Adipocyte (in vitro differentiated cells): ENCODE measurements at regions not wholly inside any gene's neighbourhood (a gene's known extent, or its start where the extent isn't known, plus 50 kb on each side); places are given as distances from the start of the nearest gene placed in this dataset.

Experiments
- DNase-seq: peaks from one replicate; pipeline ENCODE4 v3.0.0-alpha.2; 2015; ENCODE audit warnings: low read depth
- H3K27me3 ChIP-seq: replicated peaks from 2 replicates; pipeline ENCODE4 v1.7.0; 2013; ENCODE audit warnings: mild to moderate bottlenecking, low read length, moderate library complexity; ENCODE audit not compliant: control insufficient read depth, insufficient read depth
- H3K36me3 ChIP-seq: 2 replicates; pipeline ENCODE4 v1.7.0; 2013; ENCODE audit warnings: low read length, mild to moderate bottlenecking, moderate library complexity; ENCODE audit not compliant: control insufficient read depth, insufficient read depth, severe bottlenecking
- H3K4me1 ChIP-seq: 2 replicates; pipeline ENCODE4 v1.7.0; 2013; ENCODE audit warnings: mild to moderate bottlenecking, low read length, moderate library complexity; ENCODE audit not compliant: control insufficient read depth, insufficient read depth
- H3K4me3 ChIP-seq: 2 replicates; pipeline ENCODE4 v1.7.0; 2013; ENCODE audit warnings: mild to moderate bottlenecking, low read length, moderate library complexity
- H3K9ac ChIP-seq: 2 replicates; pipeline ENCODE4 v1.7.0; 2013; ENCODE audit warnings: mild to moderate bottlenecking, low read length, moderate library complexity
- H3K9me3 ChIP-seq: 2 replicates; pipeline ENCODE4 v1.7.0; 2013; ENCODE audit warnings: mild to moderate bottlenecking, low read length, moderate library complexity; ENCODE audit not compliant: control insufficient read depth

- no peak overlapping the region for H3K9ac ChIP-seq
- H3K27me3 ChIP-seq, result no peaks in the 10 kb centered on the region
- peaks cover 24% of the 10 kb centered on the region for H3K4me1 ChIP-seq
- H3K9me3 ChIP-seq, result no peaks in the 10 kb centered on the region
- no peaks in the 10 kb centered on the region for H3K36me3 ChIP-seq
- H3K4me3 ChIP-seq, result no peak overlapping the region
- DNase-seq, result no peak
Measured at GRCh38 chr3:34219556-34219955, 421.1 kb downstream of the PDCD6IP start.

GRCh38 chr3:34225821-34226366 lies 427.5 kb downstream of the PDCD6IP start:
- Histone ChIP-seq H3K36me3 (no peaks in the 10 kb centered on the region), H3K9ac (no peak overlapping the region), H3K4me3 (no peak overlapping the region), H3K4me1 (no peaks in the 10 kb centered on the region), H3K27me3 (no peaks in the 10 kb centered on the region), H3K9me3 (no peaks in the 10 kb centered on the region)
- DNase-seq, result no peak

- no peak for DNase-seq
- Histone ChIP-seq H3K27me3 (no peaks in the 10 kb centered on the region), H3K9me3 (no peaks in the 10 kb centered on the region), H3K4me1 (no peaks in the 10 kb centered on the region), H3K36me3 (no peaks in the 10 kb centered on the region), H3K9ac (no peak overlapping the region), H3K4me3 (no peak overlapping the region)
Measured at GRCh38 chr3:34229876-34230275, 431.4 kb downstream of the PDCD6IP start.

DNA sequence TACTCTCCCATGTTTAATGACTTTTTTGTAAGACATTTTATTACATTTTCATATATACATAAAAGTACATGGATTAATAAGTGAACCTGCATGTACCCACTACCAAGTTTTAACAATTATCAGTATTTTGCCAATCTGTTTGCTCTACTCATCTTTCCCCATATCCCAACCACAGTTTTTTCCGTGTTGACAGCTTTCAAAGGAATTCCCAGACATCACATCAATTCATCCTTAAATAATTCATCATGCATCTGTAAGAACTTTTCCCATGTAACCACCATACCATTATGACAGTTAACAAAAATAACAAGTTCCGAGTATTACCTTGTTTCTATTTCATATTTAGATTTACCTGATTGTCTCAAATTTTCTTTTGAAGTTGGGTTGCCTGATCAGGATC lies 436.7 kb downstream of the PDCD6IP start:
- Histone ChIP-seq H3K4me3 (no peak overlapping the region), H3K4me1 (no peaks in the 10 kb centered on the region), H3K36me3 (no peaks in the 10 kb centered on the region), H3K9ac (no peak overlapping the region), H3K9me3 (no peaks in the 10 kb centered on the region), H3K27me3 (peaks cover 5% of the 10 kb centered on the region)
- no peak for DNase-seq

- H3K27me3 ChIP-seq, result peaks cover 5% of the 10 kb centered on the region
- peak; percentile 28 for DNase-seq
- H3K9ac ChIP-seq, result no peak overlapping the region
- no peaks in the 10 kb centered on the region for H3K4me1 ChIP-seq
- H3K36me3 ChIP-seq, result no peaks in the 10 kb centered on the region
- H3K9me3 ChIP-seq, result no peaks in the 10 kb centered on the region
- no peak overlapping the region for H3K4me3 ChIP-seq
Measured at GRCh38 chr3:34237946-34238345, 439.5 kb downstream of the PDCD6IP start.

DNA sequence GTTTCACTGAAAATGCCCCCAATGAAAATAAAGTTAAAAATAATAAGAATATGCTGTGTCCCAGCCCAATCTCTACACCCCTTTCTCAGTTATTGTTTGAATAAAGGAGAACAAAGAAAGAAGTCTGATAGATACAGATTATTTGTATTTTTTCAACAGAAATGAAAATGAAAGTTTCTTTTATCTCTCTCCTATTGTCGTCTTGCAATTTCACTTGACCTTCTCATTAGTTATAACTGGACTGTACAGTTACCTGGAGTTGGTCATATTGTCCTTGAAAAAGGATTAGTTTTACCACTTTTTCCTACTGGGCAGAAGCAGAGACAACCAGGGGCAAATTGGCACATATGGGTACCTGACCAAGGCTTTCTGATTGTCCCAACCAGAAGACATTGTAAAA lies 440.0 kb downstream of the PDCD6IP start:
- Histone ChIP-seq H3K27me3 (peaks cover 5% of the 10 kb centered on the region), H3K9me3 (no peaks in the 10 kb centered on the region), H3K36me3 (no peaks in the 10 kb centered on the region), H3K4me3 (no peak overlapping the region), H3K9ac (no peak overlapping the region), H3K4me1 (no peaks in the 10 kb centered on the region)
- no peak for DNase-seq

GRCh38 chr3:34239287-34239686 lies 440.9 kb downstream of the PDCD6IP start:
- Histone ChIP-seq H3K9me3 (no peaks in the 10 kb centered on the region), H3K9ac (no peak overlapping the region), H3K36me3 (no peaks in the 10 kb centered on the region), H3K27me3 (peaks cover 5% of the 10 kb centered on the region), H3K4me3 (no peak overlapping the region), H3K4me1 (no peaks in the 10 kb centered on the region)
- no peak for DNase-seq

- DNase-seq, result no peak
- Histone ChIP-seq H3K36me3 (no peaks in the 10 kb centered on the region), H3K4me1 (no peaks in the 10 kb centered on the region), H3K27me3 (peaks cover 5% of the 10 kb centered on the region), H3K9me3 (no peaks in the 10 kb centered on the region), H3K9ac (no peak overlapping the region), H3K4me3 (no peak overlapping the region)
Measured at GRCh38 chr3:34239875-34240274, 441.4 kb downstream of the PDCD6IP start.

DNA sequence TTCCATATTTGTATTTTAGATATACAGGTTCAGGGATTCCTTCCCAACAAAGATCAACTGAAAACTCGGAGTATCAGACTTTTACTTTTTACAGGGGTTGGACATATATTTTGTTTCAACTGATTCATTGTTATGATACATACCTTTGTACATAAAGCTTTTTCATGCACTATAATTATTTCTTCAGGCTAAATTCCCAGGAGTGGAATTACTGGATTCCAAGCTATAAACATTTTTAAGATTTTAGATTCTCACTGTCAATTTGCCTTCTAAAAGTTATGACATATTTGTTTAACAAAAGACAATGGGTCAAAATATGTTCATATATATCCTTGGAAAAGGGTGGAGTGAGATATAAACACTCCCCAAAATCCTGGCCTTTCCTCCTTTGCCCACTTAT lies 449.0 kb downstream of the PDCD6IP start:
- no peak overlapping the region for H3K4me3 ChIP-seq
- no peaks in the 10 kb centered on the region for H3K4me1 ChIP-seq
- no peak for DNase-seq
- peaks cover 6% of the 10 kb centered on the region for H3K9me3 ChIP-seq
- no peaks in the 10 kb centered on the region for H3K27me3 ChIP-seq
- H3K9ac ChIP-seq, result no peak overlapping the region
- H3K36me3 ChIP-seq, result no peaks in the 10 kb centered on the region

- Histone ChIP-seq H3K36me3 (no peaks in the 10 kb centered on the region), H3K27me3 (no peaks in the 10 kb centered on the region), H3K4me1 (no peaks in the 10 kb centered on the region), H3K9me3 (peaks cover 6% of the 10 kb centered on the region), H3K4me3 (no peak overlapping the region), H3K9ac (no peak overlapping the region)
- DNase-seq, result no peak
Measured at GRCh38 chr3:34248352-34248751, 449.9 kb downstream of the PDCD6IP start.

DNA sequence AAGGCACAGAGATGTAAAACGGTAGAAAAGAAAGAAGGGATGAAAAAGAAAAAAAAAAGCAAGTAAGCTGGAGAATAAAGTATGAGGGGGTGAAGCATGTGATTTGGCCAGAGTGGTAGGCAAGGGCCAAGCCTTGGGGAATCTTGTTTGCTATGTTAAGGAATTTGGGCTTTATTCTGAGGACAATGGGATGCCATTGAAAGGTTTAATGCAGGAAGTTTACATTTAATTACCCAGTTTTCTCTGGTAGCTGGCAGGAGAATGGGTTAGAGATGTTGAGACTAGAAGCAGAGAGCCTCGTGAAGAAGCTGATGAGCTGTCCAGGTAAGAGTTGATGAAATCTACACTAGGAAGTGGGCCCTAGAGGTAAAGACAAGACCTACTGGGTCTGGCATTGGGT lies 455.9 kb downstream of the PDCD6IP start:
- DNase-seq, result no peak
- no peaks in the 10 kb centered on the region for H3K9me3 ChIP-seq
- no peaks in the 10 kb centered on the region for H3K4me1 ChIP-seq
- H3K4me3 ChIP-seq, result no peak overlapping the region
- peaks cover 4% of the 10 kb centered on the region for H3K27me3 ChIP-seq
- H3K36me3 ChIP-seq, result no peaks in the 10 kb centered on the region
- H3K9ac ChIP-seq, result no peak overlapping the region

DNA sequence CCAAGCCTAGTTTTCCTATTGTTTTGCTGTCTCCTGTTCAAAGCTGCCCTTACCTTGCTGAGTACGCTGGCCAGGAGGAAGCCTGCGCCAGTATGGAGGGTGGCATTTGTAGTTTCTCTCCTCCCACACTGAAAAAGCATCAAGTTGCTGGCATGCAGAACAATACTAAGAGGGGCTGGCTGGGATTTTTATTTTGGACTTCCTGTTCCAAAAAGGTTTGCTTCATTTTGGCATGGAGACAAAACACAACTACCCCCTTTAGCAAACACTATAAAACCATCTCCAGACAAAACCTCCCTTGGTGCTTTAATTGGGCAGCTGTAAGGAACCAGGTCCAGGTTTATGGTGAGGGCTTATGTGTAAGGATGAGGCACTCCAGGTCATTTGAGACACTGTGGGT lies 457.6 kb downstream of the PDCD6IP start:
- Histone ChIP-seq H3K9ac (no peak overlapping the region), H3K4me3 (no peak overlapping the region), H3K4me1 (peaks cover 3% of the 10 kb centered on the region), H3K27me3 (peaks cover 4% of the 10 kb centered on the region), H3K9me3 (no peaks in the 10 kb centered on the region), H3K36me3 (no peaks in the 10 kb centered on the region)
- DNase-seq, result no peak
